ENCODE measurements at regions not wholly inside any gene's neighbourhood (a gene's known extent, or its start where the extent isn't known, plus 50 kb on each side); places are given as distances from the start of the nearest gene placed in this dataset.
A peak's percentile ranks its signal among the peaks of the same experiment; 100 is the strongest.

- Histone ChIP-seq H3K4me3 (no peak overlapping the region), H3K27me3 (replicated peaks; ENCODE audit: insufficient read depth) (no peaks in the 10 kb centered on the region), H3K4me1 (ENCODE audit: control insufficient read depth in 1 of 2, low read depth in 2 of 2) (peaks cover 5 to 27% of the 10 kb centered on the region in 2 donors), H3K36me3 (no peaks in the 10 kb centered on the region), H3K27ac (no peak overlapping the region), H3K9me3 (no peaks in the 10 kb centered on the region)
- ATAC-seq (ENCODE audit: insufficient number of reproducible peaks, low FRiP score, low read depth): no peak
- DNase-seq (ENCODE audit: low spot score): no peak
- TF ChIP-seq CTCF (IDR thresholded peaks at IDR 0.05): no peak
These were observed 503.5 kb downstream of the LTN1 start for GRCh38 chr21:28489162-28489561.

GRCh38 chr21:28487455-28488070 is 505.1 kb downstream of the LTN1 start:
- Histone ChIP-seq H3K27ac (no peak overlapping the region), H3K36me3 (no peaks in the 10 kb centered on the region), H3K27me3 (replicated peaks; ENCODE audit: insufficient read depth) (no peaks in the 10 kb centered on the region), H3K4me1 (ENCODE audit: control insufficient read depth in 1 of 2, low read depth in 2 of 2) (peaks cover 5 to 27% of the 10 kb centered on the region in 2 donors), H3K4me3 (no peak overlapping the region), H3K9me3 (no peaks in the 10 kb centered on the region)
- DNase-seq (ENCODE audit: low spot score) (no peak), ATAC-seq (ENCODE audit: insufficient number of reproducible peaks, low FRiP score, low read depth) (no peak)
- no peak for TF ChIP-seq CTCF (IDR thresholded peaks at IDR 0.05)

GRCh38 chr21:28485301-28486022 is 507.2 kb downstream of the LTN1 start:
- Histone ChIP-seq H3K27ac (peak overlapping the region; percentile 3 to 73), H3K36me3 (no peaks in the 10 kb centered on the region)
- ATAC-seq (ENCODE audit: insufficient number of reproducible peaks, low FRiP score, low read depth): peak; percentile 57

GRCh38 chr21:28483301-28484035 is 509.2 kb downstream of the LTN1 start:
- H3K9me3 ChIP-seq: no peaks in the 10 kb centered on the region
- TF ChIP-seq CTCF (IDR thresholded peaks at IDR 0.05): no peak
- ATAC-seq (ENCODE audit: insufficient number of reproducible peaks, low FRiP score, low read depth) (no peak), DNase-seq (ENCODE audit: low spot score) (no peak)
- H3K4me1 ChIP-seq (ENCODE audit: control insufficient read depth in 1 of 2, low read depth in 2 of 2): peaks cover 5 to 12% of the 10 kb centered on the region in 2 donors
- no peak overlapping the region for H3K27ac ChIP-seq
- no peaks in the 10 kb centered on the region for H3K36me3 ChIP-seq
- H3K27me3 ChIP-seq (replicated peaks; ENCODE audit: insufficient read depth): no peaks in the 10 kb centered on the region
- no peak overlapping the region for H3K4me3 ChIP-seq

More at GRCh38 chr21:28485301-28486022, 507.2 kb downstream of the LTN1 start:
- Histone ChIP-seq H3K27me3 (replicated peaks; ENCODE audit: insufficient read depth) (no peaks in the 10 kb centered on the region), H3K9me3 (no peaks in the 10 kb centered on the region), H3K4me1 (ENCODE audit: control insufficient read depth in 1 of 2, low read depth in 2 of 2) (peaks cover 5 to 26% of the 10 kb centered on the region in 2 donors), H3K4me3 (no peak overlapping the region)
- TF ChIP-seq CTCF (IDR thresholded peaks at IDR 0.05): no peak
- DNase-seq (ENCODE audit: low spot score): no peak

- peaks cover 5 to 12% of the 10 kb centered on the region in 2 donors for H3K4me1 ChIP-seq (ENCODE audit: control insufficient read depth in 1 of 2, low read depth in 2 of 2)
- no peak for TF ChIP-seq CTCF (IDR thresholded peaks at IDR 0.05)
- ATAC-seq (ENCODE audit: insufficient number of reproducible peaks, low FRiP score, low read depth) (no peak), DNase-seq (ENCODE audit: low spot score) (no peak)
- no peaks in the 10 kb centered on the region for H3K9me3 ChIP-seq
- H3K4me3 ChIP-seq: no peak overlapping the region
- no peaks in the 10 kb centered on the region for H3K27me3 ChIP-seq (replicated peaks; ENCODE audit: insufficient read depth)
- H3K36me3 ChIP-seq: no peaks in the 10 kb centered on the region
- H3K27ac ChIP-seq: no peak overlapping the region
These were observed 510.0 kb downstream of the LTN1 start for GRCh38 chr21:28482657-28483056.

Data from thoracic aorta (tissue), 2 donors.